NOMO-1 treated with DMSO at 0.1 percent for 48 hours (cell line): ENCODE measurements at regions not wholly inside any gene's neighbourhood (a gene's known extent, or its start where the extent isn't known, plus 50 kb on each side); places are given as distances from the start of the nearest gene placed in this dataset.

ENCODE experiments used
- DNase-seq: peaks from one replicate; lab custom pipeline; 2025; ENCODE audit not compliant: unreplicated experiment; lab: John Stamatoyannopoulos, UW

GRCh38 chr10:113357681-113358300 lies 195.1 kb upstream of the HABP2 start:
- no peak for DNase-seq

GRCh38 chr10:113359655-113360054 lies 193.2 kb upstream of the HABP2 start:
- no peak for DNase-seq

GRCh38 chr10:113360870-113361269 lies 192.0 kb upstream of the HABP2 start:
- DNase-seq = peak; percentile 7

GRCh38 chr10:113362645-113363091 lies 190.2 kb upstream of the HABP2 start:
- DNase-seq = no peak

DNA sequence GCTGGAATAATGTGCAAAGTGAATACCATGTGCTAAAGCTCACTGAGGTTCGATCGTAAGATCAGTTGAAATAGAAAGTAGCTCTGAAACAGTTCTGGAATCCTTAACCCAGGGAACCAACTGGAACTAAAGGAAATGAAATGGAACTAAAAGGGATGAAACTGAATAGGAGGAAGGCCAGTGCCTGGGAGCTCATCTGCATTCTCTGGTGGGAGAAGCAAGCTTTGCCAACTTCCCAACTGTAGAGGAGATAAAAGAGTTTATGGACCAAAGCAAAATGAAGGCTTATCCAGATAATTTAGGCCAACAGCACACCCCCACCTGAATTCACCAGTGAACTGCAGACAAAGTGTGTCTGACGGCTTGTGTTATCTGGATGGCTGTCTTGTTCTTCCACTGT lies 188.6 kb upstream of the HABP2 start:
- no peak for DNase-seq

DNA sequence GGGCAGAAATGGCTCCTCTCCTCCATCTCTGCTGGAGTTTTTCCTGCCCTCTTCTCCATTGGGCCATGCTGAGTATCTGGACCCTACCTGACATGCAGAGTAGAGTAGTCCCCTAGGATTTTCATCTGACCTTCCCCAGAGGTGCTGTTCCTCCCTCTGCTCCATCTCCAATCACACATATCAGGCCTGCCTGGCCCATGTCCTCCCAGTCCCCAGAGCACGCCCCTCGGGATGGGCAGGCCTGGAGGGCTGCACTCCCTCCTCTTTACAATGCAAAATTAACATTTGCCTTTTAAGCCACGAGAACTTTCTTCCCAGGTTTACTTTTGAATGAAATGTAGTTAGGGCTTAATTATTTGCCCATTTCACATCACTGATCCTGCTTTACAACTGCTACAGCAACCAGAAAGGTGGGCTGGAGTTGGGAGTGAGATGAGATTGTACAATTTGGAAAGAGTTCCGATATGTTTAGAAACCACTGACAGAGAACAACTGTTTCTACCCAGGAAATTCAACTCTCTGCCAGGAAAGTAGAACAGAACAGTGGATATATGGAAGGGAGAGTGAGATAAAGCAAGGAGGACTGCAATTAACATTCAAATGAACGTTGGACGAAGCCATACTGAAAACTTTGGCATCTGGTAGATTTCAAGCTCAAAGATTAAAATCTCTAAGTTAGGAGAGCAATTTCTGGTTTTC lies 184.0 kb upstream of the HABP2 start:
- DNase-seq = no peak

GRCh38 chr10:113369365-113369694 lies 183.5 kb upstream of the HABP2 start:
- DNase-seq = no peak

DNA sequence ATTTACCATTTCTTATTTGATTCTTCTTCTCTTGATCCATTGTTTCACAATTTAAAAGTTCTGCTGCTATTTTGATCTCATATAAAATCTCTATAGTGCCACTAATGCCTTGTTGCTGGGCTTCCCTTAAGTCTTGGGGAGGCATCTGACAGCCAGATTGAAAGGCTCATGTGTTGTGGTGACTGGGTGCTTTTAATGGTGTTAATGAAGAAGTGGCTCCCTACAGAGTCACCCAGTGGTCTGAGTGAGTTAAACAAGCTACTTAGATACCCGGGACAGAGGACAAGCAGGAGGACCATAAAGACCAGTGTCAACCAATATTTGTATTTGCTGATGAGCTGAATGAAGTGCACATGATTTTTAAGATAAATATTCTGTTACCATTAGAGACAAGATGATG lies 176.4 kb upstream of the HABP2 start:
- no peak for DNase-seq

- DNase-seq = peak; percentile 3
These were observed 173.8 kb upstream of the HABP2 start for GRCh38 chr10:113379091-113379490.

DNA sequence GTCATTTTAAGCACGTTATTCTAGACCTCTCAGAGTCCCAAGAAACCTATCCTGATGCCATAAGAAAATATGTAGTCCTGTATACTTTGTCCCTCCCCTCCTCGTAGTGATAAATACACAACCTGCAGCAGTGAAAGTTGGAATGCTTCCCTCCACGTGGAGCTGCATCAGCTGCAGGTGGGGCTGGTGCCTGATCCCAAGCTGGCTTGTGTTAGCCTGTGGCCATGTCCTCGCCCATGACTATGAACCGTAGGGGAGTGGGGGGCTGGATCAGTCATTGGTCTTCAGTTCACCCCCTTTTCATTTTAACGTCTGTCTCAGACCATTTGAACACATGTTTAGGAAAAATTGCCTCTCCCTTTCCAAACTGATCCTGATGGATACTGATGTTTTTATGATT lies 171.4 kb upstream of the HABP2 start:
- no peak for DNase-seq

- peak; percentile 66 for DNase-seq
These were observed 170.8 kb upstream of the HABP2 start for GRCh38 chr10:113381981-113382509.

DNA sequence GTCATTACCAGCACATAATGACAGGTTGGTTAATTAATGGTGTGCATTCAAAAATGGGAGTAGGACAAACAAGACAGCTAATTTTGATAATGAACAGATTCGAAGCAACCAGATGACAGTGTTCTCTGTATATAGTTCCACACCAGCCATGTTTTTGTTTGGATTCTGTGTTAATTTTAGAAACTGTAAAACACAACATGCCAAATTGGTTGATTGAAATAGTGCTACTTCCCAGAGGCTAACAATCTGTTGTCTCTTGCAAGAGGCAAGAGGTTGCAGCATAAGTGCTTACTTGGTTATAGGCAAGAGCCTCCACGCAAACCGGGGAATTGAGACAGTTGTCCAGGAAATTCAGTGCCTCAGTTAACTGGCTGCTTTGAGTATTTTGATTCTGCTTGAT lies 170.2 kb upstream of the HABP2 start:
- no peak for DNase-seq

- no peak for DNase-seq
These were observed 168.7 kb upstream of the HABP2 start for GRCh38 chr10:113384181-113384580.

DNA sequence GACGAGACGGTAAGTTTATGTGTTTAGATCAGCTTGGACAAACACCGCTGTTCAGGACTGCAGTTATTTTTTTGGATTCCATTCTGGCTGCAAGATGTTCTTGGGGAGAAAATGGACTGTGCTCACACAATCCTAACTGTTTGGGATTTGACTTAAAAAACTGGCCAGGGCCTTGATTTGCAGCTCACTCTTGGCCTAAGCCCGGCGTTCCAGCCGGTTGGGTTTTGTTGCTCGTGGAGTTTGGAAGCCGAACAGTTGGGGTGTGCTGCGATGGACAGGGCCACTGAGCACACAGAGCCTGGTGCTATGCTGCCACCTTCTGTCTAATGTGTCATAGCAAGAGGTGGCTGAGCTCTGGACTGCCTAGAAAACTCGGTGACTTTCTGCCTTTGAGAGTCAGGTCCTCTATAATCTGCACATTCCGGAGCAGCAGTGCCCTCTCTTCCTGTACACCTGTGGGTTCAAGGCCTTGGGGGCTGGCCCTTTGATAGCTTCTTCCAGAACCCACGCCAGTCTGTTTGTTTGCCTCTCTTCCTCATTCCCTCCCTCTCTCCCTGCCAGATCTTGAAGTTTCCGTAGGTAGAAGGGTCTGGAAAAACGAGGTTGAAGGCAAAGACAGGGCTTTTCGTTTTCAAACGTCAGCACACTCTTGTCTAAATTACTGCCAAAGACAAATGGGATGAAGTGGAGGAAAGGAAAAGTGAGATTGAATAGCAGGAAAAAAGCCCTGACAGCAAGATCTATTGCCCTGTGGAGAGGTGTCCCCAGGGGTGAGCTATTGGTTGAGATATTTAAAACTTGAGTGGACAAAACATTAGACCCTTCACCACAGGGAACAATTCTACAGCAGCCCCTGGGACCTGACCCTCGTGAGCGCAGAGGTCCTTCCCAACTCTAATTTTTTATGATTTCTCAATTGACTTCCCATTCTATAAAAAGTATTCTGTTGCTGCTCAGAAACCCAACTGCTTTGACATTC lies 167.5 kb upstream of the HABP2 start:
- DNase-seq = peak; percentile 76

- DNase-seq = no peak
These were observed 166.8 kb upstream of the HABP2 start for GRCh38 chr10:113386005-113386404.

DNA sequence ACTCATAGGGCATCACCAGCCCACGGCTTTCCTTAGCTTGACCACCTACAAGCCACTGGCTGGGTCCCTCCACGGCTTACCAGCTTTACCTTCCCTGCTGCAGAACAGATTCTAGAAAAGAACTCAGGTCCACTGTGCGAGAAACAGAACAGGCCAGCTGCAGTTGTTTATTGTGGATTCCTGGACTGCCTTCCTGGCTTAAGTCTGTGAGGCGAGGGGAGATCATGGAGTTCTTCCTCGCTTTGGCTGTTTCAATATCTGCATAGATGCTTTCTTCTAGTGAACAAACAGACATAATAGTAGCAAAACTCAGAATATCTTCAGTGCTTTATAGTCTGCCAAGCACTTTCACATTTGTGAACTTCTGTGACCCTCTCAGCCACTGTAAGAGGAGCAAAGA lies 162.9 kb upstream of the HABP2 start:
- DNase-seq = no peak

- DNase-seq = no peak
These were observed 162.0 kb upstream of the HABP2 start for GRCh38 chr10:113390896-113391295.

GRCh38 chr10:113397047-113397446 lies 155.8 kb upstream of the HABP2 start:
- DNase-seq = no peak

DNA sequence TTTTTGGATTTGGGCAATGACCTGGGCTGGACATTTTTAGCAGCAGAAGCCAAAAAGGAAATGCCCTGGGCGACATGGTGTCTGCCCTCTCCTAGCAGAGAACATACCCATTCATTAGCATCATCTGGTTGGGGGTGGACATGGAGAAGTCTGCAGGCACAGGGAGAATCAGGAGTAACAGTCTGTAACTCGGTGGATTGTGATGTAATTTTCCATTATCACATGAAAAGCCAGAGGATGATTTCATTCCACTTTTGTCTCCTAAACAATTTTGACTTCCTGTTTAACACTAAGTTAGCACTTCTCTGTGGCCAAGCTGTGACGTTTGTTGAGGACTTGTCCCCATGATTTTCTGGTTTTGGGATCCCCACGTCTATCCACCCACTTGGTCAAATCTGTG lies 153.8 kb upstream of the HABP2 start:
- no peak for DNase-seq

DNA sequence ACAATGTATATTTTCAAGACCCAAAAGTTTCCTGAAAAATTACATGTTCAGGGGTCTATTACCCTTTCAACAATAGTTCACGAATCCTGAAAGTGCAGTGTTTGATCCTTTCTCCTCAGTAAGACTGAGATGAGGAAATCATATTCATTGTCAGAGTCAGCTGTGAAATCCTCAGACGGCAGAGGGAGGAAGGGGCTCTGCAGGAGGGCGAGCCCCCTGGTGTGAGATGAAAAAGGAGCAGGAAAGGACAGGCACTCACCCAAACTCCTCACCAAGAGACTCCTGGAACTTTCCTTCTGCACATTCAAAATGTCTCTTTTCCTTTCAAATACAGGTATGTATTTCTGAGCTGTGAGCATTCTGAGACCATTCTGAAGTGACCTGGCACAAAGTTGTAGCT lies 150.3 kb upstream of the HABP2 start:
- DNase-seq = no peak

GRCh38 chr10:113407218-113407617 lies 145.6 kb upstream of the HABP2 start:
- no peak for DNase-seq

- no peak for DNase-seq
These were observed 143.7 kb upstream of the HABP2 start for GRCh38 chr10:113409175-113409574.
